22Rv1 (cell line): ENCODE measurements at regions not wholly inside any gene's neighbourhood (a gene's known extent, or its start where the extent isn't known, plus 50 kb on each side); places are given as distances from the start of the nearest gene placed in this dataset.

Experiments
- CTCF ChIP-seq: fragments of 450-650 bp; IDR thresholded peaks from 2 replicates; pipeline ENCODE4 v1.5.1; 2017; ENCODE audit warnings: mild to moderate bottlenecking
- ZFX ChIP-seq: fragments of 450-650 bp; IDR thresholded peaks from 2 replicates; pipeline ENCODE4 v1.6.1; 2017; ENCODE audit warnings: antibody characterized with exemption, borderline replicate concordance

- TF ChIP-seq CTCF (no peak), ZFX (no peak)
Measured at GRCh38 chr3:38967693-38967989, 84.1 kb downstream of the SCN11A start.
